ENCODE measurements at regions not wholly inside any gene's neighbourhood (a gene's known extent, or its start where the extent isn't known, plus 50 kb on each side); places are given as distances from the start of the nearest gene placed in this dataset.

DNA sequence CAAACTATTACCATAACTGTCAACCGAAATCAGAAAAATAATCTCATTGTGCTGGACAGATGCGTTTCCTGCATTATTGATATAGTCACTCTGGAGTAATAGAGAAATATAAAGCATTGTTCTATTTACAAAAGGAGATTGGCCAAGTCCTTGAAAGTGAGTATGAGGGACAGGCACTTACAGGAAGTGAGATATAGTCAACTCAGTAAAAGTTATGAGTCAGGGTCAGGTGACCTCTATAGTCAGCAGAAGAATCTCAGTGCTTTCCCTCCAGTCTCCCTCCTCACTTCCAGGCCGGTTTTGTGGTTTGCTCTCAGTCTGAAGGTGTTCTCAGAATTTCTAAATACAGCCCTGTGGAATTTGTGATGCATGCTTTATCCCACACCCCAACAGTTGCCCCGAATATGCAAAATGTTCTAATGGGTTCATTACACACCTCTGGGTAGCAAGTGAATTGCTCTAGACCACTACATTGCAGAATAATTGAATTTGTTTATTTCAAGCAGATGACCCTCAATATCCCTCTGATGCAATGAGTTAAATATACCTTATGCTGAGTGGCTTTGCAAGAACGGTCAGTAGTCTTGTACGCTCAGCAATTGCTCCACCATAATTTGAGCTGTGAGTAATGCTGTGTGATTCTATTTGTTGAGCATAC lies 787.7 kb downstream of the MCTP2 start:
- no peak for DNase-seq
- H3K9me3 ChIP-seq (replicated peaks), result peaks cover 20% of the 10 kb centered on the region
- H3K27ac ChIP-seq (replicated peaks), result peak overlapping the region; percentile 43
- H3K27me3 ChIP-seq (ENCODE audit: low read depth), result no peaks in the 10 kb centered on the region
- peaks cover 35% of the 10 kb centered on the region for H3K4me1 ChIP-seq
- H3K4me3 ChIP-seq, result no peak overlapping the region
- intact Hi-C loops (cut with micrococcal nuclease), result no loop called here
- no peak for TF ChIP-seq CTCF (IDR thresholded peaks at IDR 0.05; ENCODE audit: borderline replicate concordance)
- no peaks in the 10 kb centered on the region for H3K36me3 ChIP-seq

GRCh38 chr15:95019907-95020306 lies 788.5 kb downstream of the MCTP2 start:
- no peaks in the 10 kb centered on the region for H3K36me3 ChIP-seq
- no peak overlapping the region for H3K27ac ChIP-seq (replicated peaks)
- no peak overlapping the region for H3K4me3 ChIP-seq
- H3K27me3 ChIP-seq (ENCODE audit: low read depth), result no peaks in the 10 kb centered on the region
- no peak for TF ChIP-seq CTCF (IDR thresholded peaks at IDR 0.05; ENCODE audit: borderline replicate concordance)
- H3K4me1 ChIP-seq, result peaks cover 35% of the 10 kb centered on the region
- no peak for DNase-seq
- H3K9me3 ChIP-seq (replicated peaks), result peaks cover 20% of the 10 kb centered on the region
- intact Hi-C loops (cut with micrococcal nuclease), result no loop called here

DNA sequence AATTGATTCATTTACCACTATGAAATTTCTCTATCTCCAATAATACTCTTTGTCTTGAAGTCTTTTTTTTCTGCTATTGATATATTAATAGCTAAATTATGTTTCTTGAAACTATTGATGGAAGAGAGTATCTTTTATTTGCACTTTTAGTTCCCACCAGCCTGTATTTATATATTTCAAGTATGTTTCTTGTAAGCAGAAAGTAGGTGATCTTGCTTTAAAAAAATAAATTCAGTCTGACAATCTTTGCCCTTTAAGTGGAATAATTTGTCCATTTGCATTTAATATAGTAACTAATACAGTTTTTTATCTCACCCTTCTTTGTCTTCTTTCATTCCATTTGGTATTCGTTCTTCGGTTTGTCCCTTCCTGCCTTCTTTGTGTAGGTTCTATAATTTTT lies 790.5 kb downstream of the MCTP2 start:
- intact Hi-C loops (cut with micrococcal nuclease), result no loop called here

DNA sequence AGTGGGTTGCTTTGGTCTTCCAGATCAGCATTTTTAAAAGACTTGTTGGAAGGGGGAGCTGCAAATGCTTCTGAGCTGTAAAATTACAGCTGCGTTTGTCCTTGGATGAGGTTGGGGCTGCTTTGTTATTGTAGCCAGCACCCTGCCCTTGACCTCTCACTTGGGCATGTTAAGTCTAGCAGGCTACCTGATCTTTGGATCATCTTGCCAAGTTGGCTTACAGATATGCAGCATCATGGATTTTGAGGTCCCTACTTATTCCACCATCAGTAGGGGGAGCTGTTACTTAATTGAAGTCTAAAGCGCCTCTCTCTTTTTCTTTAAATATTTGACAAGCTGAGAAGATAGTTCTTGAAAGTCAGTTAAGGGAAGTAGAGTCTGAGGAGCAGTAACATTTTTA lies 793.0 kb downstream of the MCTP2 start:
- Histone ChIP-seq H3K27ac (replicated peaks) (peak overlapping the region; percentile 11), H3K4me1 (peaks cover under 1% of the 10 kb centered on the region), H3K4me3 (no peak overlapping the region), H3K27me3 (ENCODE audit: low read depth) (no peaks in the 10 kb centered on the region), H3K9me3 (replicated peaks) (peaks cover 20% of the 10 kb centered on the region), H3K36me3 (no peaks in the 10 kb centered on the region)
- intact Hi-C loops (cut with micrococcal nuclease), result no loop called here
- peak; percentile 52 for TF ChIP-seq CTCF (IDR thresholded peaks at IDR 0.05; ENCODE audit: borderline replicate concordance)
- DNase-seq, result no peak

More for the DNA sequence above, 790.5 kb downstream of the MCTP2 start:
- H3K27ac ChIP-seq (replicated peaks), result no peak overlapping the region
- H3K36me3 ChIP-seq, result no peaks in the 10 kb centered on the region
- H3K4me3 ChIP-seq, result no peak overlapping the region
- H3K4me1 ChIP-seq, result peaks cover 26% of the 10 kb centered on the region
- H3K27me3 ChIP-seq (ENCODE audit: low read depth), result no peaks in the 10 kb centered on the region
- H3K9me3 ChIP-seq (replicated peaks), result peaks cover 20% of the 10 kb centered on the region
- no peak for DNase-seq
- no peak for TF ChIP-seq CTCF (IDR thresholded peaks at IDR 0.05; ENCODE audit: borderline replicate concordance)

DNA sequence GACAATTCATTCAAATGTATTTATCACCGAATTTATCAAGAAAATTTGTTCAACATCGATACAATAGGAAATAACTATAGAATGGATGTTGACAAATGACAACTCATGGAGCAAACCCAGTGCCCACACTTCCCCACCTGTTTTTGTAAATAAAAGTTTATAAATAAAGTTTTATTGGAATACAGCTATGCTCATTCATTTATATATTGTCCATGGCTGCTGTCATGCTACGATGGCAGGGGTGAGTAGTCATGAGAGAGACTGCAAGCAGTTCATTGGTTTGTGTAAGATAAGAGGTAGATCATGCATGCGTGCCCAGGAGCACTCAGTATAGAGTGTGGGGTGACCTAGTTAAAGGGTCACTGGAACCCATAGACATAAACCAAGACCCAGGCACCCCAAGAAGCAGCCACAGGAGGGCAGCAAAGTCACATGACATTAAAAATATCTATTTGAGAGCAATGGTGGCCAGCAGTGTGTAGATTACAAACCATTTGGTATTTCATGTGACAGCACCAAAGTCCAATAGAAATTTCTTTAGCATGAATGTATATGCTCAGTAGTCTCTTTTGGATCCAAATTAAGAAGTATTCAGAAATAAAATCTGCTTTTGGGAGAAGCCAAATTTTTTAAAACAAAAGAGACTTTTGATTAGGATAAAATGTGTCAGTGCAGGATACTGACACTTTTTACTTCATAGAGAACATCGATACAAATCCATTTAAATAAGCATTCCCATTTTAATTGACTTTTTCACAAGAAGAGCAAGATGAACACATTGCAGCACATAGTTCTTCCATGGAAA lies 794.8 kb downstream of the MCTP2 start:
- H3K36me3 ChIP-seq, result no peaks in the 10 kb centered on the region
- intact Hi-C loops (cut with micrococcal nuclease), result no loop called here
- H3K4me1 ChIP-seq, result no peaks in the 10 kb centered on the region
- H3K27ac ChIP-seq (replicated peaks), result no peak overlapping the region
- DNase-seq, result peak; percentile 29
- TF ChIP-seq CTCF (IDR thresholded peaks at IDR 0.05; ENCODE audit: borderline replicate concordance), result peak; percentile 66
- no peak overlapping the region for H3K4me3 ChIP-seq
- H3K9me3 ChIP-seq (replicated peaks), result peaks cover 29% of the 10 kb centered on the region
- no peaks in the 10 kb centered on the region for H3K27me3 ChIP-seq (ENCODE audit: low read depth)

Data from left ventricle myocardium inferior (tissue), 1 donor.